ENCODE measurements at regions not wholly inside any gene's neighbourhood (a gene's known extent, or its start where the extent isn't known, plus 50 kb on each side); places are given as distances from the start of the nearest gene placed in this dataset.

GRCh38 chr2:134074619-134075018 lies 179.3 kb upstream of the MGAT5 start:
- no peak for TF ChIP-seq CTCF (IDR thresholded peaks at IDR 0.05)
- no peak for TF ChIP-seq EZH2 (IDR thresholded peaks at IDR 0.05; ENCODE audit: borderline replicate concordance, insufficient read depth, low read depth, low read length, poor library complexity, severe bottlenecking)
